Hepatocyte (in vitro differentiated cells): ENCODE measurements at regions not wholly inside any gene's neighbourhood (a gene's known extent, or its start where the extent isn't known, plus 50 kb on each side); places are given as distances from the start of the nearest gene placed in this dataset.

Experiments used
- DNase-seq: peaks from one replicate; pipeline ENCODE4 v3.0.0-alpha.2; 2016; ENCODE audit warnings: low spot score
- H2AFZ ChIP-seq: fragments of 200-600 bp; sonication (generic); 2 replicates; pipeline ENCODE4 v1.6.0; 2016; ENCODE audit warnings: antibody characterized with exemption, mild to moderate bottlenecking
- H3K27ac ChIP-seq: fragments of 200-600 bp; sonication (generic); 2 replicates; pipeline ENCODE4 v1.5.1; 2016; ENCODE audit warnings: mild to moderate bottlenecking
- H3K27me3 ChIP-seq: fragments of 200-600 bp; sonication (generic); 2 replicates; pipeline ENCODE4 v1.6.1; 2016
- H3K36me3 ChIP-seq: fragments of 200-600 bp; sonication (generic); replicated peaks from 2 replicates; pipeline ENCODE4 v1.5.1; 2016; ENCODE audit warnings: low read depth; ENCODE audit not compliant: insufficient read depth
- H3K4me1 ChIP-seq: fragments of 200-600 bp; sonication (generic); 2 replicates; pipeline ENCODE4 v1.5.1; 2016; ENCODE audit warnings: mild to moderate bottlenecking, moderate library complexity; ENCODE audit not compliant: insufficient read depth
- H3K4me2 ChIP-seq: fragments of 200-600 bp; sonication (generic); 2 replicates; pipeline ENCODE4 v1.6.0; 2016
- H3K4me3 ChIP-seq: fragments of 200-600 bp; sonication (generic); 2 replicates; pipeline ENCODE4 v1.5.1; 2016; ENCODE audit warnings: mild to moderate bottlenecking
- H3K79me2 ChIP-seq: fragments of 200-600 bp; sonication (generic); 2 replicates; pipeline ENCODE4 v1.6.0; 2017; ENCODE audit warnings: mild to moderate bottlenecking
- H3K9me2 ChIP-seq: fragments of 200-600 bp; sonication (generic); replicated peaks from 2 replicates; pipeline ENCODE4 v1.6.0; 2017; ENCODE audit warnings: mild to moderate bottlenecking; ENCODE audit not compliant: insufficient read depth
- H3K9me3 ChIP-seq: fragments of 200-600 bp; sonication (generic); 2 replicates; pipeline ENCODE4 v1.5.1; 2016; ENCODE audit warnings: low read depth, mild to moderate bottlenecking
- H4K20me1 ChIP-seq: fragments of 200-600 bp; sonication (generic); 2 replicates; pipeline ENCODE4 v1.6.0; 2016; ENCODE audit warnings: mild to moderate bottlenecking; ENCODE audit not compliant: insufficient read depth, poor library complexity, severe bottlenecking
- EZH2 ChIP-seq: fragments of 200-600 bp; sonication (generic); IDR thresholded peaks from 2 replicates; pipeline ENCODE4 v1.6.1; 2016; ENCODE audit warnings: antibody characterized with exemption, mild to moderate bottlenecking, borderline replicate concordance
- EZH2phosphoT487 ChIP-seq: fragments of 200-600 bp; sonication (generic); IDR thresholded peaks from one replicate; pipeline ENCODE4 v1.6.1; 2018; ENCODE audit warnings: antibody characterized with exemption, mild to moderate bottlenecking, low read depth, moderate library complexity; ENCODE audit not compliant: unreplicated experiment, severe bottlenecking
- WGBS: methylation state at CpG from one replicate; pipeline ENCODE4 v1.1.6; 2016; ENCODE audit warnings: low lambda C conversion rate; ENCODE audit errors: missing lambda C conversion rate; 5-methylcytosine and 5-hydroxymethylcytosine counted together
- TF ChIP-seq, protein P1 (sequence below): fragments of 200-600 bp; sonication (generic); IDR thresholded peaks from 2 replicates; pipeline ENCODE4 v1.5.1; 2016; ENCODE audit warnings: antibody characterized with exemption, mild to moderate bottlenecking; ENCODE audit not compliant: poor library complexity

DNA sequence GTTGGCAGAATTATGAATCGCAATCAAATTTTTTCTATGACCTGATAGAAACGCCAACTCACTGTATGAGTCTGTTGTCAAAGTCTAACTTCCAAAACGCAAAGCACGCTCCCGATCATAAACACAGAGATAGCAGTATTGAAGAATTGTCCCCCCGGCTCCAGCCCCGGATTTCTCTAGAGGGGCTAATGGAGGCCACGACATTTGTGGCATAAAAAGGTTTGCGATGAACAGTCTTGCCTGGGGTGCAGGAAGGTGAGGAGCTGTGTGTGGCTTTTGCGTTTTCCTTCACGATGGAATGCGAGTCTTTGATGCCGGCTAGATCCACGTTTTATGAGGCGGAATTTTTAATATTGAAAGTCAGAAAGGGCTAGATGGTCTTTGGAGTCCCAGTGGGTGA, 183.0 kb downstream of the CRLF2 start:
- DNase-seq = no peak
- no peak overlapping the region for H3K27ac ChIP-seq
- H3K36me3 ChIP-seq = no peaks in the 10 kb centered on the region
- WGBS = 87% methylated on average over 15 of the region's 15 CpGs
- TF ChIP-seq, protein P1, sequence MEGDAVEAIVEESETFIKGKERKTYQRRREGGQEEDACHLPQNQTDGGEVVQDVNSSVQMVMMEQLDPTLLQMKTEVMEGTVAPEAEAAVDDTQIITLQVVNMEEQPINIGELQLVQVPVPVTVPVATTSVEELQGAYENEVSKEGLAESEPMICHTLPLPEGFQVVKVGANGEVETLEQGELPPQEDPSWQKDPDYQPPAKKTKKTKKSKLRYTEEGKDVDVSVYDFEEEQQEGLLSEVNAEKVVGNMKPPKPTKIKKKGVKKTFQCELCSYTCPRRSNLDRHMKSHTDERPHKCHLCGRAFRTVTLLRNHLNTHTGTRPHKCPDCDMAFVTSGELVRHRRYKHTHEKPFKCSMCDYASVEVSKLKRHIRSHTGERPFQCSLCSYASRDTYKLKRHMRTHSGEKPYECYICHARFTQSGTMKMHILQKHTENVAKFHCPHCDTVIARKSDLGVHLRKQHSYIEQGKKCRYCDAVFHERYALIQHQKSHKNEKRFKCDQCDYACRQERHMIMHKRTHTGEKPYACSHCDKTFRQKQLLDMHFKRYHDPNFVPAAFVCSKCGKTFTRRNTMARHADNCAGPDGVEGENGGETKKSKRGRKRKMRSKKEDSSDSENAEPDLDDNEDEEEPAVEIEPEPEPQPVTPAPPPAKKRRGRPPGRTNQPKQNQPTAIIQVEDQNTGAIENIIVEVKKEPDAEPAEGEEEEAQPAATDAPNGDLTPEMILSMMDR = no peak
- no peak for TF ChIP-seq EZH2
- no peak for TF ChIP-seq EZH2phosphoT487
- H3K4me1 ChIP-seq = no peaks in the 10 kb centered on the region
- no peaks in the 10 kb centered on the region for H4K20me1 ChIP-seq
- no peak overlapping the region for H3K4me2 ChIP-seq
- no peaks in the 10 kb centered on the region for H3K79me2 ChIP-seq
- H3K4me3 ChIP-seq = no peak overlapping the region
- H3K9me2 ChIP-seq = no peaks in the 10 kb centered on the region
- no peak overlapping the region for H2AFZ ChIP-seq
- no peaks in the 10 kb centered on the region for H3K27me3 ChIP-seq
- H3K9me3 ChIP-seq = no peaks in the 10 kb centered on the region

DNA sequence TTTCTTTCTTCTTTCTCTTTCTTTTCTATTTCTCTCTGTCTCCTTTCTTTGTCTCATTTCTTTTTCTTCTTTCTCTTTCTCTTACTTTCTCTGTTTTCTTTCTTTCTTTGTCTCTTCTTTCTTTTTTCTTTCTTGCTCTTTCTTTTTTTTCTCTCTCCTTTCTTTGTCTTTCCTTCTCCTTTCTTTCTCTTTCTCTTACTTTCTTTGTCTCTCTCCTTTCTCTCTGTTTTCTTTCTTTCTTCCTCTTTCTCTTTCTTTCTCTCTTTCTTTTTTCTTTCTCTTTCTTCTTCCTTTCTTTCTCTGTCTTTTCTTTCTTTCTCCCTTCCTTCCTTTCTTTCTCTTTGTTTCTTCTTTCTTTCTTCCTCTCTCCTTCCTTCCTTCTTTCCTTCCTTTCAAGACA, 184.8 kb downstream of the CRLF2 start:
- no peaks in the 10 kb centered on the region for H3K36me3 ChIP-seq
- H3K4me1 ChIP-seq = no peaks in the 10 kb centered on the region
- H3K27ac ChIP-seq = no peak overlapping the region
- H4K20me1 ChIP-seq = no peaks in the 10 kb centered on the region
- no peak overlapping the region for H3K4me3 ChIP-seq
- no peaks in the 10 kb centered on the region for H3K27me3 ChIP-seq
- TF ChIP-seq, protein P1 = no peak
- no peak for TF ChIP-seq EZH2phosphoT487
- TF ChIP-seq EZH2 = no peak
- H3K4me2 ChIP-seq = no peak overlapping the region
- no peak for DNase-seq
- no peaks in the 10 kb centered on the region for H3K9me3 ChIP-seq
- H2AFZ ChIP-seq = no peak overlapping the region
- no peaks in the 10 kb centered on the region for H3K9me2 ChIP-seq
- no peaks in the 10 kb centered on the region for H3K79me2 ChIP-seq

DNA sequence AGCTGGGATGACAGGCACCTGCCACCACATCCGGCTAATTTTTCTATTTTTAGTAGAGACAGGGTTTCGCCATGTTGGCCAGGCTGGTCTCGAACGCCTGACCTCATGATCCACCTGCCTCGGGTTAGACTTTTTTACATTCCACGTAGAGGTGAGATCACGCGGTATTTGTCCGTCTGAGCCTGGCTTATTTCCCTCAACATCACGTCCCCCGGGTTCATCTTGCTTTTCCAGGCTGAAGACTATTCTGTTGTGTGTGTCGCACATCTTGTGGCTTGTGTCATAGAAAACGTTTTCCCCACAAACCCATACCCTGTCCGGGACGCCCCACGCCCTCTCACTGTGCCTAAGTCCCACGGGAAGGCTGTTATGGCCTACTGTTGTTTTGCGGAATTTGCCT, 185.3 kb downstream of the CRLF2 start:
- H3K36me3 ChIP-seq = no peaks in the 10 kb centered on the region
- no peaks in the 10 kb centered on the region for H3K4me1 ChIP-seq
- no peak overlapping the region for H3K27ac ChIP-seq
- no peaks in the 10 kb centered on the region for H3K79me2 ChIP-seq
- H3K9me2 ChIP-seq = no peaks in the 10 kb centered on the region
- no peak overlapping the region for H3K4me3 ChIP-seq
- WGBS = 87% methylated on average over 18 of the region's 18 CpGs
- no peaks in the 10 kb centered on the region for H4K20me1 ChIP-seq
- DNase-seq = no peak
- no peaks in the 10 kb centered on the region for H3K27me3 ChIP-seq
- H2AFZ ChIP-seq = no peak overlapping the region
- H3K9me3 ChIP-seq = no peaks in the 10 kb centered on the region
- H3K4me2 ChIP-seq = no peak overlapping the region
- TF ChIP-seq EZH2phosphoT487 (no peak), EZH2 (no peak)
- TF ChIP-seq, protein P1 = no peak
